Superior temporal gyrus (tissue), 1 donor: ENCODE measurements at regions not wholly inside any gene's neighbourhood (a gene's known extent, or its start where the extent isn't known, plus 50 kb on each side); places are given as distances from the start of the nearest gene placed in this dataset.
A peak's percentile ranks its signal among the peaks of the same experiment; 100 is the strongest.
"Not testable (repeated sequence)": the region's sequence is repeated elsewhere in the genome, so short reads cannot be mapped to it uniquely, and the experiment has no call there.

Experiments
- DNase-seq: peaks from one replicate; pipeline ENCODE4 v3.0.0-alpha.2; 2016; ENCODE audit errors: extremely low spot score

GRCh38 chr10:131532291-131532690, 220.8 kb upstream of the TCERG1L start:
- no peak for DNase-seq

GRCh38 chr10:131532745-131533341, 221.3 kb upstream of the TCERG1L start:
- no peak for DNase-seq

GRCh38 chr10:131533846-131534526, 222.5 kb upstream of the TCERG1L start:
- no peak for DNase-seq

- DNase-seq, result no peak
These were observed 223.3 kb upstream of the TCERG1L start for GRCh38 chr10:131534836-131535235.

- no peak for DNase-seq
These were observed 225.2 kb upstream of the TCERG1L start for GRCh38 chr10:131536676-131537075.

GRCh38 chr10:131537281-131537680, 225.8 kb upstream of the TCERG1L start:
- DNase-seq, result no peak

GRCh38 chr10:131544495-131544894, 233.0 kb upstream of the TCERG1L start:
- DNase-seq, result no peak

GRCh38 chr10:131546086-131546810, 234.7 kb upstream of the TCERG1L start:
- no peak for DNase-seq

- DNase-seq, result no peak
These were observed 235.7 kb upstream of the TCERG1L start for GRCh38 chr10:131547129-131547799.

GRCh38 chr10:131548176-131548575, 236.7 kb upstream of the TCERG1L start:
- no peak for DNase-seq

- no peak for DNase-seq
These were observed 237.6 kb upstream of the TCERG1L start for GRCh38 chr10:131549116-131549515.

- DNase-seq, result no peak
These were observed 241.6 kb upstream of the TCERG1L start for GRCh38 chr10:131553121-131553520.

- no peak for DNase-seq
These were observed 242.1 kb upstream of the TCERG1L start for GRCh38 chr10:131553581-131553980.

- DNase-seq, result no peak
These were observed 243.3 kb upstream of the TCERG1L start for GRCh38 chr10:131554821-131555220.

GRCh38 chr10:131555406-131555805, 243.9 kb upstream of the TCERG1L start:
- DNase-seq, result no peak

- DNase-seq, result no peak
These were observed 244.8 kb upstream of the TCERG1L start for GRCh38 chr10:131556061-131556896.

GRCh38 chr10:131556897-131557495, 245.5 kb upstream of the TCERG1L start:
- peak; percentile 43 for DNase-seq

GRCh38 chr10:131557956-131558355, 246.4 kb upstream of the TCERG1L start:
- DNase-seq, result not testable (repeated sequence)

GRCh38 chr10:131559450-131559911, 248.0 kb upstream of the TCERG1L start:
- DNase-seq, result no peak

GRCh38 chr10:131560166-131560565, 248.6 kb upstream of the TCERG1L start:
- DNase-seq, result no peak
